AG04450 (cell line): ENCODE measurements at regions not wholly inside any gene's neighbourhood (a gene's known extent, or its start where the extent isn't known, plus 50 kb on each side); places are given as distances from the start of the nearest gene placed in this dataset.

Source experiments
- CTCF ChIA-PET: fragments of 300-600, 350-600 bp; formaldehyde crosslinking; extraction: SDS; loops from one replicate; lab custom pipeline; 2022; ENCODE audit warnings: antibody characterized with exemption, inconsistent platforms; lab: Charles Lee
- POLR2A ChIA-PET: fragments of 350-600 bp; formaldehyde crosslinking; extraction: SDS; loops from one replicate; lab custom pipeline; 2021; ENCODE audit warnings: antibody characterized with exemption, inconsistent platforms; lab: Yijun Ruan, JAX
- DNase-seq: peaks from one replicate; pipeline ENCODE4 v3.0.0-alpha.2; 2011; ENCODE audit warnings: low read depth, low spot score
- H3K27ac ChIP-seq: one replicate; pipeline ENCODE4 v1.5.1; 2012; ENCODE audit warnings: low read depth, low read length, control low read depth
- H3K27me3 ChIP-seq: one replicate; pipeline ENCODE4 v1.6.0; 2012; ENCODE audit warnings: low read length; ENCODE audit not compliant: control insufficient read depth, insufficient read depth
- H3K4me3 ChIP-seq: 2 replicates; pipeline ENCODE4 v1.5.1; 2011; ENCODE audit warnings: mild to moderate bottlenecking, low read depth, low read length, control low read depth
- H3K9me3 ChIP-seq: 2 replicates; pipeline ENCODE4 v1.5.1; 2012; ENCODE audit warnings: low read length; ENCODE audit not compliant: control insufficient read depth, insufficient read depth
- TF ChIP-seq, protein P1 (sequence below): IDR thresholded peaks from 2 replicates; pipeline ENCODE4 v1.5.1; 2011; ENCODE audit warnings: low read depth, low read length, control low read depth, inconsistent platforms

GRCh38 chr12:114165921-114166320 lies 199.8 kb upstream of the RBM19 start:
- ChIA-PET CTCF (interaction anchor here (0.6 to 3.7 kb wide), 15 partner anchors 10 to 1732 kb away, joined by 3 to 81 read pairs (median 5); no protein-coding TSS in a partner anchor), POLR2A (no interaction called here)
- peaks cover 3% of the 10 kb centered on the region; the same call in 1 of the 2 replicates for H3K9me3 ChIP-seq
- no peak overlapping the region for H3K27ac ChIP-seq
- no peak for DNase-seq
- no peak overlapping the region for H3K4me3 ChIP-seq
- TF ChIP-seq, protein P1, sequence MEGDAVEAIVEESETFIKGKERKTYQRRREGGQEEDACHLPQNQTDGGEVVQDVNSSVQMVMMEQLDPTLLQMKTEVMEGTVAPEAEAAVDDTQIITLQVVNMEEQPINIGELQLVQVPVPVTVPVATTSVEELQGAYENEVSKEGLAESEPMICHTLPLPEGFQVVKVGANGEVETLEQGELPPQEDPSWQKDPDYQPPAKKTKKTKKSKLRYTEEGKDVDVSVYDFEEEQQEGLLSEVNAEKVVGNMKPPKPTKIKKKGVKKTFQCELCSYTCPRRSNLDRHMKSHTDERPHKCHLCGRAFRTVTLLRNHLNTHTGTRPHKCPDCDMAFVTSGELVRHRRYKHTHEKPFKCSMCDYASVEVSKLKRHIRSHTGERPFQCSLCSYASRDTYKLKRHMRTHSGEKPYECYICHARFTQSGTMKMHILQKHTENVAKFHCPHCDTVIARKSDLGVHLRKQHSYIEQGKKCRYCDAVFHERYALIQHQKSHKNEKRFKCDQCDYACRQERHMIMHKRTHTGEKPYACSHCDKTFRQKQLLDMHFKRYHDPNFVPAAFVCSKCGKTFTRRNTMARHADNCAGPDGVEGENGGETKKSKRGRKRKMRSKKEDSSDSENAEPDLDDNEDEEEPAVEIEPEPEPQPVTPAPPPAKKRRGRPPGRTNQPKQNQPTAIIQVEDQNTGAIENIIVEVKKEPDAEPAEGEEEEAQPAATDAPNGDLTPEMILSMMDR = no peak
- no peaks in the 10 kb centered on the region for H3K27me3 ChIP-seq

GRCh38 chr12:114164351-114164750 lies 198.2 kb upstream of the RBM19 start:
- no peak overlapping the region for H3K27ac ChIP-seq
- H3K4me3 ChIP-seq = no peak overlapping the region
- peaks cover 3% of the 10 kb centered on the region; the same call in 1 of the 2 replicates for H3K9me3 ChIP-seq
- TF ChIP-seq, protein P1 = no peak
- no peaks in the 10 kb centered on the region for H3K27me3 ChIP-seq
- ChIA-PET POLR2A (interaction anchor here (0.5 kb wide), 1 partner anchor 150 kb away, joined by 3 read pairs; no protein-coding TSS in a partner anchor), CTCF (no interaction called here)
- no peak for DNase-seq

GRCh38 chr12:114163771-114164170 lies 197.6 kb upstream of the RBM19 start:
- H3K9me3 ChIP-seq = peaks cover 3% of the 10 kb centered on the region; the same call in 1 of the 2 replicates
- ChIA-PET CTCF (interaction anchor here (0.8 to 2.1 kb wide), 2 partner anchors 183 to 344 kb away, joined by 3 to 9 read pairs; no protein-coding TSS in a partner anchor), POLR2A (interaction anchor here (0.5 kb wide), 1 partner anchor 150 kb away, joined by 3 read pairs; no protein-coding TSS in a partner anchor)
- TF ChIP-seq, protein P1 = no peak
- peak; percentile 54 for DNase-seq
- no peak overlapping the region for H3K4me3 ChIP-seq
- no peak overlapping the region for H3K27ac ChIP-seq
- no peaks in the 10 kb centered on the region for H3K27me3 ChIP-seq

DNA sequence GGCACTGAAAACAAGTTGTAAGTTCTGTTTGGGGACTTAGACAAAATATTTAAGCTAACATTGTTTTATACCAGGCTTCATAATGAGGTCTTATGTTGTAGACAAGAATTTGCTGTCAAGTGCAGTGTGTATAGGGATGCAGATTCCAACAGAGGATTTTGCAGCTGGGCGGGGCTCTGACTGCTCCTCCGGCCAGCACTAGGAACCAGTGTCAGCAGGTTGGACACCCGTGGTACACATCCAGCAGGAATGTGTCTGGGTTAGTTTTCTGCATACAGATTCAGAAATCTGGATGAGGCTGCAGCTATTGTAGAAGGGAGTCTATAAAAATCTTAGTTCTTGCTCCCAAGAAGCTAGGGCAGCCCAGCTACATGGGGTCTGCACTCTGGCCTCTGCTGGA lies 194.3 kb upstream of the RBM19 start:
- CTCF ChIA-PET = interaction anchor here (1.5 kb wide), 1 partner anchor 348 kb away, joined by 3 read pairs; no protein-coding TSS in a partner anchor
- POLR2A ChIA-PET = no interaction called here

GRCh38 chr12:114152890-114153289 lies 186.8 kb upstream of the RBM19 start:
- TF ChIP-seq, protein P1 = no peak
- Histone ChIP-seq H3K4me3 (no peak overlapping the region), H3K27me3 (no peaks in the 10 kb centered on the region), H3K9me3 (no peaks in the 10 kb centered on the region), H3K27ac (no peak overlapping the region)
- no peak for DNase-seq
- CTCF ChIA-PET = no interaction called here
- POLR2A ChIA-PET = no interaction called here

More for the DNA sequence above, 194.3 kb upstream of the RBM19 start:
- DNase-seq = no peak
- Histone ChIP-seq H3K27me3 (no peaks in the 10 kb centered on the region), H3K4me3 (no peak overlapping the region), H3K27ac (no peak overlapping the region), H3K9me3 (peaks cover 3% of the 10 kb centered on the region; the same call in 1 of the 2 replicates)
- TF ChIP-seq, protein P1 = no peak
